RKO (cell line): ENCODE measurements at regions not wholly inside any gene's neighbourhood (a gene's known extent, or its start where the extent isn't known, plus 50 kb on each side); places are given as distances from the start of the nearest gene placed in this dataset.

Experiments
- DNase-seq: peaks from one replicate; pipeline ENCODE4 v3.0.0-alpha.2; 2016; ENCODE audit warnings: low spot score

GRCh38 chr1:234973426-234974250, 155.0 kb downstream of the TOMM20 start:
- DNase-seq = no peak

GRCh38 chr1:234972411-234973191, 156.0 kb downstream of the TOMM20 start:
- no peak for DNase-seq

- DNase-seq = no peak
Observed at GRCh38 chr1:234971586-234972297, 156.9 kb downstream of the TOMM20 start.

- no peak for DNase-seq
Observed at GRCh38 chr1:234970731-234971476, 157.7 kb downstream of the TOMM20 start.

- DNase-seq = no peak
Observed at GRCh38 chr1:234970401-234970730, 158.3 kb downstream of the TOMM20 start.

- DNase-seq = no peak
Observed at GRCh38 chr1:234969581-234970400, 158.8 kb downstream of the TOMM20 start.

GRCh38 chr1:234969011-234969441, 159.6 kb downstream of the TOMM20 start:
- no peak for DNase-seq

- DNase-seq = no peak
Observed at GRCh38 chr1:234968451-234968850, 160.2 kb downstream of the TOMM20 start.

GRCh38 chr1:234967121-234967520, 161.5 kb downstream of the TOMM20 start:
- DNase-seq = no peak

GRCh38 chr1:234965111-234965510, 163.5 kb downstream of the TOMM20 start:
- DNase-seq = no peak

GRCh38 chr1:234963904-234964702, 164.5 kb downstream of the TOMM20 start:
- DNase-seq = no peak

- no peak for DNase-seq
Observed at GRCh38 chr1:234963180-234963903, 165.3 kb downstream of the TOMM20 start.

GRCh38 chr1:234962340-234962989, 166.2 kb downstream of the TOMM20 start:
- no peak for DNase-seq

- no peak for DNase-seq
Observed at GRCh38 chr1:234961456-234962339, 166.9 kb downstream of the TOMM20 start.

GRCh38 chr1:234960722-234961455, 167.7 kb downstream of the TOMM20 start:
- DNase-seq = no peak

- DNase-seq = no peak
Observed at GRCh38 chr1:234958706-234959657, 169.7 kb downstream of the TOMM20 start.
